ENCODE measurements at regions not wholly inside any gene's neighbourhood (a gene's known extent, or its start where the extent isn't known, plus 50 kb on each side); places are given as distances from the start of the nearest gene placed in this dataset.

GRCh38 chr10:9643782-9644181 lies 1373.9 kb upstream of the CELF2 start:
- H3K27ac Mint-ChIP-seq (ENCODE audit: unreplicated experiment) = no peak overlapping the region
- TF ChIP-seq, protein P1, sequence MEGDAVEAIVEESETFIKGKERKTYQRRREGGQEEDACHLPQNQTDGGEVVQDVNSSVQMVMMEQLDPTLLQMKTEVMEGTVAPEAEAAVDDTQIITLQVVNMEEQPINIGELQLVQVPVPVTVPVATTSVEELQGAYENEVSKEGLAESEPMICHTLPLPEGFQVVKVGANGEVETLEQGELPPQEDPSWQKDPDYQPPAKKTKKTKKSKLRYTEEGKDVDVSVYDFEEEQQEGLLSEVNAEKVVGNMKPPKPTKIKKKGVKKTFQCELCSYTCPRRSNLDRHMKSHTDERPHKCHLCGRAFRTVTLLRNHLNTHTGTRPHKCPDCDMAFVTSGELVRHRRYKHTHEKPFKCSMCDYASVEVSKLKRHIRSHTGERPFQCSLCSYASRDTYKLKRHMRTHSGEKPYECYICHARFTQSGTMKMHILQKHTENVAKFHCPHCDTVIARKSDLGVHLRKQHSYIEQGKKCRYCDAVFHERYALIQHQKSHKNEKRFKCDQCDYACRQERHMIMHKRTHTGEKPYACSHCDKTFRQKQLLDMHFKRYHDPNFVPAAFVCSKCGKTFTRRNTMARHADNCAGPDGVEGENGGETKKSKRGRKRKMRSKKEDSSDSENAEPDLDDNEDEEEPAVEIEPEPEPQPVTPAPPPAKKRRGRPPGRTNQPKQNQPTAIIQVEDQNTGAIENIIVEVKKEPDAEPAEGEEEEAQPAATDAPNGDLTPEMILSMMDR (IDR thresholded peaks at IDR 0.05; ENCODE audit: partially characterized antibody, unreplicated experiment) = no peak
- H3K36me3 Mint-ChIP-seq (ENCODE audit: unreplicated experiment) = peaks cover 12% of the 10 kb centered on the region
- no peaks in the 10 kb centered on the region for H3K4me1 Mint-ChIP-seq (ENCODE audit: low read depth, unreplicated experiment)
- no peak for DNase-seq
- no peak overlapping the region for H3K4me3 Mint-ChIP-seq (ENCODE audit: unreplicated experiment)
- peaks cover 4% of the 10 kb centered on the region for H3K9me3 Mint-ChIP-seq (ENCODE audit: unreplicated experiment)
- H3K27me3 Mint-ChIP-seq (ENCODE audit: unreplicated experiment) = no peaks in the 10 kb centered on the region

GRCh38 chr10:9645404-9645803 lies 1372.3 kb upstream of the CELF2 start:
- no peak for DNase-seq
- TF ChIP-seq, protein P1 (IDR thresholded peaks at IDR 0.05; ENCODE audit: partially characterized antibody, unreplicated experiment) = no peak
- Mint-ChIP-seq H3K4me3 (ENCODE audit: unreplicated experiment) (no peak overlapping the region), H3K4me1 (ENCODE audit: low read depth, unreplicated experiment) (no peaks in the 10 kb centered on the region), H3K27ac (ENCODE audit: unreplicated experiment) (no peak overlapping the region), H3K9me3 (ENCODE audit: unreplicated experiment) (peaks cover 4% of the 10 kb centered on the region), H3K36me3 (ENCODE audit: unreplicated experiment) (peaks cover 12% of the 10 kb centered on the region), H3K27me3 (ENCODE audit: unreplicated experiment) (no peaks in the 10 kb centered on the region)

GRCh38 chr10:9645928-9646600 lies 1371.6 kb upstream of the CELF2 start:
- Mint-ChIP-seq H3K27ac (ENCODE audit: unreplicated experiment) (no peak overlapping the region), H3K9me3 (ENCODE audit: unreplicated experiment) (peaks cover 4% of the 10 kb centered on the region), H3K4me1 (ENCODE audit: low read depth, unreplicated experiment) (no peaks in the 10 kb centered on the region), H3K27me3 (ENCODE audit: unreplicated experiment) (no peaks in the 10 kb centered on the region), H3K4me3 (ENCODE audit: unreplicated experiment) (no peak overlapping the region), H3K36me3 (ENCODE audit: unreplicated experiment) (peaks cover 12% of the 10 kb centered on the region)
- TF ChIP-seq, protein P1 (IDR thresholded peaks at IDR 0.05; ENCODE audit: partially characterized antibody, unreplicated experiment) = no peak
- no peak for DNase-seq

GRCh38 chr10:9654261-9654660 lies 1363.4 kb upstream of the CELF2 start:
- Mint-ChIP-seq H3K36me3 (ENCODE audit: unreplicated experiment) (peaks cover 5% of the 10 kb centered on the region), H3K27ac (ENCODE audit: unreplicated experiment) (no peak overlapping the region), H3K27me3 (ENCODE audit: unreplicated experiment) (no peaks in the 10 kb centered on the region), H3K4me3 (ENCODE audit: unreplicated experiment) (no peak overlapping the region), H3K4me1 (ENCODE audit: low read depth, unreplicated experiment) (no peaks in the 10 kb centered on the region), H3K9me3 (ENCODE audit: unreplicated experiment) (no peaks in the 10 kb centered on the region)
- TF ChIP-seq, protein P1 (IDR thresholded peaks at IDR 0.05; ENCODE audit: partially characterized antibody, unreplicated experiment) = no peak
- no peak for DNase-seq

GRCh38 chr10:9656386-9656785 lies 1361.3 kb upstream of the CELF2 start:
- H3K27me3 Mint-ChIP-seq (ENCODE audit: unreplicated experiment) = no peaks in the 10 kb centered on the region
- H3K27ac Mint-ChIP-seq (ENCODE audit: unreplicated experiment) = no peak overlapping the region
- H3K36me3 Mint-ChIP-seq (ENCODE audit: unreplicated experiment) = peaks cover 5% of the 10 kb centered on the region
- no peak for DNase-seq
- TF ChIP-seq, protein P1 (IDR thresholded peaks at IDR 0.05; ENCODE audit: partially characterized antibody, unreplicated experiment) = no peak
- H3K4me3 Mint-ChIP-seq (ENCODE audit: unreplicated experiment) = no peak overlapping the region
- no peaks in the 10 kb centered on the region for H3K4me1 Mint-ChIP-seq (ENCODE audit: low read depth, unreplicated experiment)
- H3K9me3 Mint-ChIP-seq (ENCODE audit: unreplicated experiment) = no peaks in the 10 kb centered on the region
